Large intestine (tissue), 3 donors: ENCODE measurements at regions not wholly inside any gene's neighbourhood (a gene's known extent, or its start where the extent isn't known, plus 50 kb on each side); places are given as distances from the start of the nearest gene placed in this dataset.
"Not testable (repeated sequence)": the region's sequence is repeated elsewhere in the genome, so short reads cannot be mapped to it uniquely, and the experiment has no call there.

ENCODE experiments used
- DNase-seq, 2 donors: peaks; one replicate each; pipeline versions ENCODE4 v3.0.0 to v3.0.0-alpha.2; 2013
- H3K27ac ChIP-seq: one replicate; pipeline ENCODE4 v1.5.1; 2013; ENCODE audit warnings: low read length
- H3K27me3 ChIP-seq: 2 replicates; pipeline ENCODE4 v1.6.1; 2013; ENCODE audit warnings: low read length; ENCODE audit not compliant: control insufficient read depth, insufficient read depth
- H3K36me3 ChIP-seq: 2 replicates; pipeline ENCODE4 v1.6.1; 2013; ENCODE audit warnings: low read length; ENCODE audit not compliant: control insufficient read depth, insufficient read depth
- H3K4me1 ChIP-seq: one replicate; pipeline ENCODE4 v1.6.1; 2013; ENCODE audit warnings: low read length; ENCODE audit not compliant: control insufficient read depth, insufficient read depth
- H3K4me3 ChIP-seq: one replicate; pipeline ENCODE4 v1.5.1; 2013; ENCODE audit warnings: low read length
- H3K9me3 ChIP-seq: one replicate; pipeline ENCODE4 v1.6.1; 2013; ENCODE audit warnings: mild to moderate bottlenecking, low read depth, low read length, moderate library complexity; ENCODE audit not compliant: control insufficient read depth
- WGBS: methylation state at CpG from one replicate; pipeline ENCODE4 v1.1.5; 2013; ENCODE audit warnings: low lambda C conversion rate; ENCODE audit not compliant: insufficient coverage; 5-methylcytosine and 5-hydroxymethylcytosine counted together

- no CpG with 5 or more reads among the region's 6 CpGs for WGBS
- not testable (repeated sequence) for H3K9me3 ChIP-seq, H3K27me3 ChIP-seq, DNase-seq, H3K36me3 ChIP-seq, H3K4me1 ChIP-seq, H3K4me3 ChIP-seq, H3K27ac ChIP-seq
Measured at GRCh38 chr5:157968570-157968969, 109.6 kb upstream of the CLINT1 start.

- no CpG with 5 or more reads among the region's 9 CpGs for WGBS
- H3K27ac ChIP-seq, result no peak overlapping the region
Measured at GRCh38 chr5:157965989-157966388, 107.0 kb upstream of the CLINT1 start.

GRCh38 chr5:157965040-157965678 is 106.2 kb upstream of the CLINT1 start:
- Histone ChIP-seq H3K36me3 (no peaks in the 10 kb centered on the region), H3K27ac (no peak overlapping the region), H3K9me3 (no peaks in the 10 kb centered on the region), H3K4me3 (no peak overlapping the region), H3K4me1 (no peaks in the 10 kb centered on the region), H3K27me3 (no peaks in the 10 kb centered on the region)
- DNase-seq, result no peak
- 60% methylated on average over 1 of the region's 2 CpGs for WGBS

More at GRCh38 chr5:157965989-157966388, 107.0 kb upstream of the CLINT1 start:
- no peaks in the 10 kb centered on the region for H3K9me3 ChIP-seq
- no peak overlapping the region for H3K4me3 ChIP-seq
- no peaks in the 10 kb centered on the region for H3K36me3 ChIP-seq
- H3K27me3 ChIP-seq, result no peaks in the 10 kb centered on the region
- no peak for DNase-seq
- no peaks in the 10 kb centered on the region for H3K4me1 ChIP-seq

- H3K9me3 ChIP-seq, result peaks cover 3% of the 10 kb centered on the region
- H3K4me3 ChIP-seq, result no peak overlapping the region
- WGBS, result no CpG with 5 or more reads among the region's 4 CpGs
- H3K36me3 ChIP-seq, result no peaks in the 10 kb centered on the region
- no peak for DNase-seq
- no peaks in the 10 kb centered on the region for H3K27me3 ChIP-seq
- H3K27ac ChIP-seq, result no peak overlapping the region
- no peaks in the 10 kb centered on the region for H3K4me1 ChIP-seq
Measured at GRCh38 chr5:157963761-157964160, 104.8 kb upstream of the CLINT1 start.

- Histone ChIP-seq H3K4me3 (no peak overlapping the region), H3K36me3 (no peaks in the 10 kb centered on the region), H3K27ac (no peak overlapping the region), H3K4me1 (no peaks in the 10 kb centered on the region), H3K27me3 (no peaks in the 10 kb centered on the region), H3K9me3 (peaks cover 3% of the 10 kb centered on the region)
- DNase-seq, result no peak
- WGBS, result 100% methylated on average over 1 of the region's 2 CpGs
Measured at GRCh38 chr5:157963244-157963643, 104.3 kb upstream of the CLINT1 start.

GRCh38 chr5:157962686-157963085 is 103.7 kb upstream of the CLINT1 start:
- not testable (repeated sequence) for DNase-seq
- no CpG with 5 or more reads among the region's 8 CpGs for WGBS

GRCh38 chr5:157961896-157962590 is 103.1 kb upstream of the CLINT1 start:
- Histone ChIP-seq H3K27me3 (no peaks in the 10 kb centered on the region), H3K36me3 (no peaks in the 10 kb centered on the region), H3K9me3 (peaks cover 3% of the 10 kb centered on the region), H3K27ac (no peak overlapping the region), H3K4me3 (no peak overlapping the region), H3K4me1 (no peaks in the 10 kb centered on the region)
- 40% methylated on average over 1 of the region's 6 CpGs for WGBS
- no peak for DNase-seq

More at GRCh38 chr5:157962686-157963085, 103.7 kb upstream of the CLINT1 start:
- H3K4me1 ChIP-seq, H3K4me3 ChIP-seq, H3K36me3 ChIP-seq, H3K27ac ChIP-seq, H3K27me3 ChIP-seq, H3K9me3 ChIP-seq: not testable (repeated sequence)

GRCh38 chr5:157961176-157961575 is 102.2 kb upstream of the CLINT1 start:
- DNase-seq, result no peak
- Histone ChIP-seq H3K27ac (no peak overlapping the region), H3K36me3 (no peaks in the 10 kb centered on the region), H3K9me3 (peaks cover 3% of the 10 kb centered on the region), H3K4me1 (no peaks in the 10 kb centered on the region), H3K27me3 (no peaks in the 10 kb centered on the region), H3K4me3 (no peak overlapping the region)
- 100% methylated on average over 1 of the region's 9 CpGs for WGBS

GRCh38 chr5:157959370-157959769 is 100.4 kb upstream of the CLINT1 start:
- H3K9me3 ChIP-seq, result peaks cover 3% of the 10 kb centered on the region
- no peak overlapping the region for H3K4me3 ChIP-seq
- no peaks in the 10 kb centered on the region for H3K27me3 ChIP-seq
- no peaks in the 10 kb centered on the region for H3K4me1 ChIP-seq
- H3K36me3 ChIP-seq, result no peaks in the 10 kb centered on the region
- no peak overlapping the region for H3K27ac ChIP-seq
- DNase-seq, result no peak

GRCh38 chr5:157956271-157956885 is 97.4 kb upstream of the CLINT1 start:
- WGBS, result 36% methylated on average over 2 of the region's 3 CpGs
- peak in 1 of 2 donors; percentile 34 for DNase-seq
- no peak overlapping the region for H3K4me3 ChIP-seq

More at GRCh38 chr5:157956271-157956885, 97.4 kb upstream of the CLINT1 start:
- Histone ChIP-seq H3K27me3 (no peaks in the 10 kb centered on the region), H3K27ac (no peak overlapping the region), H3K4me1 (no peaks in the 10 kb centered on the region), H3K36me3 (no peaks in the 10 kb centered on the region), H3K9me3 (peaks cover 3% of the 10 kb centered on the region)
